Prostate gland (tissue), 2 donors: ENCODE measurements at regions not wholly inside any gene's neighbourhood (a gene's known extent, or its start where the extent isn't known, plus 50 kb on each side); places are given as distances from the start of the nearest gene placed in this dataset.

ENCODE experiments used
- CTCF ChIP-seq, 4 experiments: fragments of 200-600 bp in 2 of 4; fragments of 450-650 bp in 2 of 4; sonication (generic) in 2 of 4; IDR thresholded peaks; 1 replicate in 3 of 4; 2 replicates in 1 of 4; pipeline ENCODE4 v1.5.1; 2016 to 2019; ENCODE audit warnings: antibody characterized with exemption in 4 of 4, mild to moderate bottlenecking in 2 of 4, moderate library complexity in 2 of 4
- POLR2A ChIP-seq: fragments of 450-650 bp; IDR thresholded peaks from one replicate; pipeline ENCODE4 v1.6.1; 2016; ENCODE audit warnings: antibody characterized with exemption, mild to moderate bottlenecking

GRCh38 chr5:155665361-155665760, 651.8 kb downstream of the KIF4B start:
- TF ChIP-seq POLR2A (no peak), CTCF (IDR thresholded peaks at IDR 0.05) (no peak)
